ENCODE measurements at regions not wholly inside any gene's neighbourhood (a gene's known extent, or its start where the extent isn't known, plus 50 kb on each side); places are given as distances from the start of the nearest gene placed in this dataset.

DNA sequence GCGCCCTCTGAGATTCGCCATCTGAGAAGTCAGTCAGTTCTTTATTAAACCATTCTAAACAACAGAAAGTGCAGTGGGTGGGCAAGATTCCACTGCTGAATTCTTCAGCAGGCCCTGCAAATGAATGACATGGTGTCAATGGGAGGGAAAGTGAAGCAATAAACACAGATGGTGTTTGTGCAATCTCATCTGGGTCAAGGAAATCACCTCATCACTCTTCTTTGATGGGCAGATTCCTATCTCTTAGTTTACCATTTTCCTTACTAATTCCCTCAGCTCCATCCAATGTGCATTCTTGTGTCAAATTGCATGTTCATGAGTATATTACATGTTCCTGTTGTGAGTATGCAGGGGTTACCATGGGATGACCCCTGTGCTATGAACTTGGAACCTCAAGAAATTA is 100.7 kb upstream of the CYP1B1 start:
- Histone ChIP-seq H4K20me1 (ENCODE audit: control insufficient read depth, extremely low read depth, insufficient read depth, low read length) (no peaks in the 10 kb centered on the region), H2AFZ (ENCODE audit: low read length) (no peak overlapping the region), H3K9me3 (ENCODE audit: control insufficient read depth, insufficient read depth, low read depth, low read length) (no peaks in the 10 kb centered on the region), H3K79me2 (ENCODE audit: control insufficient read depth, insufficient read depth, low read length) (no peaks in the 10 kb centered on the region), H3K4me2 (ENCODE audit: extremely low read depth, insufficient read depth, low read length) (no peak overlapping the region), H3K4me1 (ENCODE audit: control insufficient read depth, extremely low read depth, insufficient read depth, low read length) (peaks cover 24% of the 10 kb centered on the region), H3K36me3 (ENCODE audit: control insufficient read depth, insufficient read depth, low read length) (no peaks in the 10 kb centered on the region), H3K4me3 (replicated peaks in 1 of 4; ENCODE audit: control extremely low read depth in 1 of 4, insufficient read depth in 1 of 4, low read depth in 3 of 4, low read length in 4 of 4) (no peak overlapping the region), H3K27me3 (ENCODE audit: control insufficient read depth, insufficient read depth, low read length) (no peaks in the 10 kb centered on the region), H3K9ac (ENCODE audit: insufficient read depth, low read length) (no peak overlapping the region), H3K27ac (ENCODE audit: insufficient read depth, low read length) (peak overlapping the region; percentile 71)
- TF ChIP-seq EZH2 (IDR thresholded peaks at IDR 0.05; ENCODE audit: low read length, missing control alignments) = no peak
- TF ChIP-seq, protein P1, sequence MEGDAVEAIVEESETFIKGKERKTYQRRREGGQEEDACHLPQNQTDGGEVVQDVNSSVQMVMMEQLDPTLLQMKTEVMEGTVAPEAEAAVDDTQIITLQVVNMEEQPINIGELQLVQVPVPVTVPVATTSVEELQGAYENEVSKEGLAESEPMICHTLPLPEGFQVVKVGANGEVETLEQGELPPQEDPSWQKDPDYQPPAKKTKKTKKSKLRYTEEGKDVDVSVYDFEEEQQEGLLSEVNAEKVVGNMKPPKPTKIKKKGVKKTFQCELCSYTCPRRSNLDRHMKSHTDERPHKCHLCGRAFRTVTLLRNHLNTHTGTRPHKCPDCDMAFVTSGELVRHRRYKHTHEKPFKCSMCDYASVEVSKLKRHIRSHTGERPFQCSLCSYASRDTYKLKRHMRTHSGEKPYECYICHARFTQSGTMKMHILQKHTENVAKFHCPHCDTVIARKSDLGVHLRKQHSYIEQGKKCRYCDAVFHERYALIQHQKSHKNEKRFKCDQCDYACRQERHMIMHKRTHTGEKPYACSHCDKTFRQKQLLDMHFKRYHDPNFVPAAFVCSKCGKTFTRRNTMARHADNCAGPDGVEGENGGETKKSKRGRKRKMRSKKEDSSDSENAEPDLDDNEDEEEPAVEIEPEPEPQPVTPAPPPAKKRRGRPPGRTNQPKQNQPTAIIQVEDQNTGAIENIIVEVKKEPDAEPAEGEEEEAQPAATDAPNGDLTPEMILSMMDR (conservative IDR thresholded peaks at IDR 0.05 in 1 of 2, IDR thresholded peaks at IDR 0.05 in 1 of 2; ENCODE audit: low read depth in 1 of 2, low read length in 2 of 2) = no peak
- peak; percentile 94 to 97 for DNase-seq (ENCODE audit: low read depth in 2 of 2)

DNA sequence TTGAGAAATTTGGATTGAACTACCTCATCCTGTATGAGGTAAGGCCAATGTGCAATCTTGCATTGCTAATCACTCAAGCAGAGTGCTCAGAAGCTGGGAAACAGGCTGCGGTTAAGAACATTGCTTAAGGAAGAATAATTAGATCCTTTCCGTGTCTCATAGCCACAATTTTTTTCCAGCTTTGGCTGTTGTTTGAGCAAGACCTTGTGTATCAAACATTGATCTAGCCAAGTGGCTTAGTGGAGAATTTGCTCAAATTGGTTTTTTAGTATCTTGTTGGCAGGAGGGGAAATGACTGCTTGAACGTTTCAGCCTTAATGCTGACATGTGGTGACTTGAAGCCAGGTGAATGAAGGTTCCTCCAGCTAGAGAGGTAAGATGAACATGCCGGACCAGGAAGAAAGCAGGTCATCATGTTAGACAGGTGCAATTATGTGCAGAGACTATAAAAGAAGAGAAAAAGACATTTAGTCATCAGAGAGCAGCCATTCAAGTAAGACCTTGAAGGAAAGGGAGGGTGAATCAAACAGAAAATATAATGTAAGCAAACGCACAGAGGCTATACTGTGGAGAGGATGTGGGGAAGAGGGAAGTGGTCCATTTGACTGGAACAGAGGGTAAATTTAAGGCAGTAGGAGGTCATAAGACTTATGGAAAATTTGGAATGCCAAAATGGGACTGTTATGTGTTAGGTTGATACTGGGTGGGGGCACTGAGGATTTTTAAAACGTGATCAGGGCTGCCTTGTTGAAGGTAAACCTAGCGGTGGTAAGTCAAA is 98.9 kb upstream of the CYP1B1 start:
- H3K36me3 ChIP-seq (ENCODE audit: control insufficient read depth, insufficient read depth, low read length) = no peaks in the 10 kb centered on the region
- H3K4me1 ChIP-seq (ENCODE audit: control insufficient read depth, extremely low read depth, insufficient read depth, low read length) = peaks cover 24% of the 10 kb centered on the region
- no peak overlapping the region for H3K4me2 ChIP-seq (ENCODE audit: extremely low read depth, insufficient read depth, low read length)
- peak; percentile 99 to 100 for DNase-seq (ENCODE audit: low read depth in 2 of 2)
- no peaks in the 10 kb centered on the region for H3K27me3 ChIP-seq (ENCODE audit: control insufficient read depth, insufficient read depth, low read length)
- H3K9me3 ChIP-seq (ENCODE audit: control insufficient read depth, insufficient read depth, low read depth, low read length) = no peaks in the 10 kb centered on the region
- no peaks in the 10 kb centered on the region for H3K79me2 ChIP-seq (ENCODE audit: control insufficient read depth, insufficient read depth, low read length)
- no peak overlapping the region for H3K9ac ChIP-seq (ENCODE audit: insufficient read depth, low read length)
- TF ChIP-seq EZH2 (IDR thresholded peaks at IDR 0.05; ENCODE audit: low read length, missing control alignments) = no peak
- TF ChIP-seq, protein P1 (conservative IDR thresholded peaks at IDR 0.05 in 1 of 2, IDR thresholded peaks at IDR 0.05 in 1 of 2; ENCODE audit: low read depth in 1 of 2, low read length in 2 of 2) = no peak
- H3K27ac ChIP-seq (ENCODE audit: insufficient read depth, low read length) = peak overlapping the region; percentile 2
- H3K4me3 ChIP-seq (replicated peaks in 1 of 4; ENCODE audit: control extremely low read depth in 1 of 4, insufficient read depth in 1 of 4, low read depth in 3 of 4, low read length in 4 of 4) = no peak overlapping the region
- H2AFZ ChIP-seq (ENCODE audit: low read length) = no peak overlapping the region
- H4K20me1 ChIP-seq (ENCODE audit: control insufficient read depth, extremely low read depth, insufficient read depth, low read length) = no peaks in the 10 kb centered on the region

DNA sequence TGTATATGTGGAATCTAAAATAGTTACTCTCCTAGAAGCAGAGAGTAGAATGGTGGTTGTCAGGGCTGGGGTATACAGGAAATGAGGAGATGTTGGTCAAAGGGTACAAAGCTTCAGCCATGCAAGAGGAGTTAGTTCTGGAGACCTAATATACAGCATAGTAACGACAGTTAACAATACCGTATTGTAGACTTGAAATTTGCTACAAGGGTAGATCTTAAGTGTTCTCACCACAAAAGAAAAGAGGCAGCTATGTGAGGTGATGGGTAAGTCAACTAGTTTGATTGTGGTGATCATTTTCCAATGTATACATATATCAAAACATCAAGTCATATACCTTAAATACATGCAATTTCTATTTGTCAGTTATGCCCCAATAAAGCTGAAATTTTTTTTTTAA is 98.2 kb upstream of the CYP1B1 start:
- H4K20me1 ChIP-seq (ENCODE audit: control insufficient read depth, extremely low read depth, insufficient read depth, low read length) = no peaks in the 10 kb centered on the region
- H3K4me3 ChIP-seq (replicated peaks in 1 of 4; ENCODE audit: control extremely low read depth in 1 of 4, insufficient read depth in 1 of 4, low read depth in 3 of 4, low read length in 4 of 4) = no peak overlapping the region
- no peaks in the 10 kb centered on the region for H3K36me3 ChIP-seq (ENCODE audit: control insufficient read depth, insufficient read depth, low read length)
- no peaks in the 10 kb centered on the region for H3K79me2 ChIP-seq (ENCODE audit: control insufficient read depth, insufficient read depth, low read length)
- DNase-seq (ENCODE audit: low read depth in 2 of 2) = peak in 1 of 2 donors; percentile 52
- H3K27ac ChIP-seq (ENCODE audit: insufficient read depth, low read length) = peak overlapping the region; percentile 20
- no peak for TF ChIP-seq EZH2 (IDR thresholded peaks at IDR 0.05; ENCODE audit: low read length, missing control alignments)
- TF ChIP-seq, protein P1 (conservative IDR thresholded peaks at IDR 0.05 in 1 of 2, IDR thresholded peaks at IDR 0.05 in 1 of 2; ENCODE audit: low read depth in 1 of 2, low read length in 2 of 2) = no peak
- no peak overlapping the region for H2AFZ ChIP-seq (ENCODE audit: low read length)
- H3K9me3 ChIP-seq (ENCODE audit: control insufficient read depth, insufficient read depth, low read depth, low read length) = no peaks in the 10 kb centered on the region
- peaks cover 24% of the 10 kb centered on the region for H3K4me1 ChIP-seq (ENCODE audit: control insufficient read depth, extremely low read depth, insufficient read depth, low read length)
- no peaks in the 10 kb centered on the region for H3K27me3 ChIP-seq (ENCODE audit: control insufficient read depth, insufficient read depth, low read length)
- H3K4me2 ChIP-seq (ENCODE audit: extremely low read depth, insufficient read depth, low read length) = no peak overlapping the region
- H3K9ac ChIP-seq (ENCODE audit: insufficient read depth, low read length) = no peak overlapping the region
